ENCODE measurements at regions not wholly inside any gene's neighbourhood (a gene's known extent, or its start where the extent isn't known, plus 50 kb on each side); places are given as distances from the start of the nearest gene placed in this dataset.

- TF ChIP-seq CTCF (IDR thresholded peaks at IDR 0.05; ENCODE audit: insufficient read depth, low read depth, low read length): no peak
- TF ChIP-seq EZH2 (IDR thresholded peaks at IDR 0.05; ENCODE audit: insufficient read depth, low read length): no peak
Observed at GRCh38 chr1:166675213-166675612, 164.1 kb upstream of the POGK start.
